ENCODE measurements at regions not wholly inside any gene's neighbourhood (a gene's known extent, or its start where the extent isn't known, plus 50 kb on each side); places are given as distances from the start of the nearest gene placed in this dataset.
"Not testable (repeated sequence)": the region's sequence is repeated elsewhere in the genome, so short reads cannot be mapped to it uniquely, and the experiment has no call there.

- no peaks in the 10 kb centered on the region for H3F3A ChIP-seq (ENCODE audit: low read depth)
- H2AFZ ChIP-seq (ENCODE audit: low read length): no peak overlapping the region
- no peaks in the 10 kb centered on the region for H4K20me1 ChIP-seq (ENCODE audit: insufficient read depth, low read length, poor library complexity, severe bottlenecking)
- no peaks in the 10 kb centered on the region for H3K79me2 ChIP-seq (ENCODE audit: insufficient read depth, low read length)
- peaks cover 35% of the 10 kb centered on the region for H3K4me1 ChIP-seq (ENCODE audit: insufficient read depth, low read length, poor library complexity, severe bottlenecking)
- no peaks in the 10 kb centered on the region for H3K9me2 ChIP-seq (replicated peaks; ENCODE audit: low read depth, low read length)
- TF ChIP-seq, protein P1, sequence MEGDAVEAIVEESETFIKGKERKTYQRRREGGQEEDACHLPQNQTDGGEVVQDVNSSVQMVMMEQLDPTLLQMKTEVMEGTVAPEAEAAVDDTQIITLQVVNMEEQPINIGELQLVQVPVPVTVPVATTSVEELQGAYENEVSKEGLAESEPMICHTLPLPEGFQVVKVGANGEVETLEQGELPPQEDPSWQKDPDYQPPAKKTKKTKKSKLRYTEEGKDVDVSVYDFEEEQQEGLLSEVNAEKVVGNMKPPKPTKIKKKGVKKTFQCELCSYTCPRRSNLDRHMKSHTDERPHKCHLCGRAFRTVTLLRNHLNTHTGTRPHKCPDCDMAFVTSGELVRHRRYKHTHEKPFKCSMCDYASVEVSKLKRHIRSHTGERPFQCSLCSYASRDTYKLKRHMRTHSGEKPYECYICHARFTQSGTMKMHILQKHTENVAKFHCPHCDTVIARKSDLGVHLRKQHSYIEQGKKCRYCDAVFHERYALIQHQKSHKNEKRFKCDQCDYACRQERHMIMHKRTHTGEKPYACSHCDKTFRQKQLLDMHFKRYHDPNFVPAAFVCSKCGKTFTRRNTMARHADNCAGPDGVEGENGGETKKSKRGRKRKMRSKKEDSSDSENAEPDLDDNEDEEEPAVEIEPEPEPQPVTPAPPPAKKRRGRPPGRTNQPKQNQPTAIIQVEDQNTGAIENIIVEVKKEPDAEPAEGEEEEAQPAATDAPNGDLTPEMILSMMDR (conservative IDR thresholded peaks at IDR 0.05; ENCODE audit: low read length): no peak
- no peak for TF ChIP-seq EZH2phosphoT487 (IDR thresholded peaks at IDR 0.05; ENCODE audit: borderline replicate concordance)
- no peaks in the 10 kb centered on the region for H3K27me3 ChIP-seq (ENCODE audit: insufficient read depth, low read length, poor library complexity, severe bottlenecking)
- H3K36me3 ChIP-seq (ENCODE audit: insufficient read depth, low read length): no peaks in the 10 kb centered on the region
- H3K9ac ChIP-seq (ENCODE audit: low read depth, low read length, poor library complexity, severe bottlenecking): no peak overlapping the region
- H3K4me3 ChIP-seq (ENCODE audit: low read length, poor library complexity, severe bottlenecking): no peak overlapping the region
- H3K9me3 ChIP-seq (ENCODE audit: insufficient read depth, low read depth, low read length): peaks cover 10% of the 10 kb centered on the region; the same call in 1 of the 2 replicates
- no peak overlapping the region for H3K4me2 ChIP-seq (ENCODE audit: low read depth, low read length, poor library complexity, severe bottlenecking)
These were observed 105.0 kb downstream of the OTUD1 start for GRCh38 chr10:23543691-23544380.

DNA sequence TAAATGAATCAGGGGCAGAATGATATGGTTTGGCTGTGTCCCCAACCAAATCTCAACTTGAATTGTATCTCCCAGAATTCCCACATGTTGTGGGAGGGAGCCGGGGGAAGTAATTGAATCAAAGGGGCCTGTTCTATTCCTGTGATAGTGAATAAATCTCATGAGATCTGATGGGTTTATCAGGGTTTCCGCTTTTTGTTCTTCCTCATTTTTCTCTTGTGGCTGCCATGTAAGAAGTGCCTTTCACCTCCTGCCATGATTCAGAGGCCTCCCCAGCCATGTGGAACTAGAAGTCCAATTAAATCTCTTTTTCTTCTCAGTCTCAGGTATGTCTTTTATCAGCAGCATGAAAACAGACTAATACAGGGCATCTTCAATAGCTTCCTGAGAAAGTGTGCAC lies 107.0 kb downstream of the OTUD1 start:
- H3K9ac ChIP-seq (ENCODE audit: low read depth, low read length, poor library complexity, severe bottlenecking); H3K27me3 ChIP-seq (ENCODE audit: insufficient read depth, low read length, poor library complexity, severe bottlenecking); H3K4me2 ChIP-seq (ENCODE audit: low read depth, low read length, poor library complexity, severe bottlenecking); H4K20me1 ChIP-seq (ENCODE audit: insufficient read depth, low read length, poor library complexity, severe bottlenecking); H3K4me3 ChIP-seq (ENCODE audit: low read length, poor library complexity, severe bottlenecking); H3K79me2 ChIP-seq (ENCODE audit: insufficient read depth, low read length); H3K36me3 ChIP-seq (ENCODE audit: insufficient read depth, low read length); H3F3A ChIP-seq (ENCODE audit: low read depth); H3K9me2 ChIP-seq (replicated peaks; ENCODE audit: low read depth, low read length): not testable (repeated sequence)
- Histone ChIP-seq H2AFZ (ENCODE audit: low read length) (0 out of 2 replicates have a peak overlapping the region, but pooled peaks have one; percentile 64), H3K4me1 (ENCODE audit: insufficient read depth, low read length, poor library complexity, severe bottlenecking) (peaks cover 15% of the 10 kb centered on the region), H3K9me3 (ENCODE audit: insufficient read depth, low read depth, low read length) (0 out of 2 replicates have a peak, but pooled peaks cover 12% of the 10 kb centered on the region)

- Histone ChIP-seq H4K20me1 (ENCODE audit: insufficient read depth, low read length, poor library complexity, severe bottlenecking) (no peaks in the 10 kb centered on the region), H3K79me2 (ENCODE audit: insufficient read depth, low read length) (no peaks in the 10 kb centered on the region)
These were observed 118.0 kb downstream of the OTUD1 start for GRCh38 chr10:23556727-23557440.

More at GRCh38 chr10:23556727-23557440, 118.0 kb downstream of the OTUD1 start:
- no peaks in the 10 kb centered on the region for H3K36me3 ChIP-seq (ENCODE audit: insufficient read depth, low read length)
- H3K9me2 ChIP-seq (replicated peaks; ENCODE audit: low read depth, low read length): no peaks in the 10 kb centered on the region
- H3K4me3 ChIP-seq (ENCODE audit: low read length, poor library complexity, severe bottlenecking): peak overlapping the region; percentile 18
- H3K4me1 ChIP-seq (ENCODE audit: insufficient read depth, low read length, poor library complexity, severe bottlenecking): peaks cover 26% of the 10 kb centered on the region
- no peak for TF ChIP-seq EZH2phosphoT487 (IDR thresholded peaks at IDR 0.05; ENCODE audit: borderline replicate concordance)
- TF ChIP-seq, protein P1 (conservative IDR thresholded peaks at IDR 0.05; ENCODE audit: low read length): no peak
- H3K9me3 ChIP-seq (ENCODE audit: insufficient read depth, low read depth, low read length): no peaks in the 10 kb centered on the region
- peaks cover 2% of the 10 kb centered on the region; the same call in 1 of the 2 replicates for H3F3A ChIP-seq (ENCODE audit: low read depth)
- H2AFZ ChIP-seq (ENCODE audit: low read length): no peak overlapping the region
- H3K9ac ChIP-seq (ENCODE audit: low read depth, low read length, poor library complexity, severe bottlenecking): no peak overlapping the region
- peak overlapping the region; percentile 39 for H3K4me2 ChIP-seq (ENCODE audit: low read depth, low read length, poor library complexity, severe bottlenecking)
- no peaks in the 10 kb centered on the region for H3K27me3 ChIP-seq (ENCODE audit: insufficient read depth, low read length, poor library complexity, severe bottlenecking)
